ENCODE measurements at regions not wholly inside any gene's neighbourhood (a gene's known extent, or its start where the extent isn't known, plus 50 kb on each side); places are given as distances from the start of the nearest gene placed in this dataset.

- TF ChIP-seq CTCF (IDR thresholded peaks at IDR 0.05; ENCODE audit: low read depth, low read length) (no peak), MAX (IDR thresholded peaks at IDR 0.05; ENCODE audit: low read depth, low read length) (no peak)
These were observed 102.3 kb downstream of the ZPLD1 start for GRCh38 chr3:102537123-102537522.

All from NB4 (cell line).